ENCODE measurements at regions not wholly inside any gene's neighbourhood (a gene's known extent, or its start where the extent isn't known, plus 50 kb on each side); places are given as distances from the start of the nearest gene placed in this dataset.

GRCh38 chr2:39532933-39533332, 95.8 kb upstream of the MAP4K3 start:
- Histone ChIP-seq H3K27ac (ENCODE audit: low read depth, low read length) (no peak overlapping the region), H3K4me1 (ENCODE audit: control insufficient read depth in 1 of 2, insufficient read depth in 2 of 2, low read length in 2 of 2) (peaks cover 0 to 4% of the 10 kb centered on the region in 2 donors), H3K9ac (ENCODE audit: low read depth in 1 of 2, low read length in 2 of 2) (no peak overlapping the region), H3K9me3 (ENCODE audit: control insufficient read depth in 1 of 2, low read length in 2 of 2) (no peaks in the 10 kb centered on the region), H3K36me3 (ENCODE audit: control insufficient read depth in 1 of 2, insufficient read depth in 2 of 2, low read length in 2 of 2) (no peaks in the 10 kb centered on the region), H3K4me3 (ENCODE audit: low read depth in 1 of 2, low read length in 2 of 2) (no peak overlapping the region), H3K27me3 (ENCODE audit: control insufficient read depth in 1 of 2, insufficient read depth in 2 of 2, low read length in 2 of 2) (no peaks in the 10 kb centered on the region)

- Histone ChIP-seq H3K9ac (ENCODE audit: low read depth in 1 of 2, low read length in 2 of 2) (no peak overlapping the region), H3K27me3 (ENCODE audit: control insufficient read depth in 1 of 2, insufficient read depth in 2 of 2, low read length in 2 of 2) (no peaks in the 10 kb centered on the region), H3K4me3 (ENCODE audit: low read depth in 1 of 2, low read length in 2 of 2) (no peak overlapping the region), H3K9me3 (ENCODE audit: control insufficient read depth in 1 of 2, low read length in 2 of 2) (no peaks in the 10 kb centered on the region), H3K36me3 (ENCODE audit: control insufficient read depth in 1 of 2, insufficient read depth in 2 of 2, low read length in 2 of 2) (no peaks in the 10 kb centered on the region), H3K27ac (ENCODE audit: low read depth, low read length) (no peak overlapping the region), H3K4me1 (ENCODE audit: control insufficient read depth in 1 of 2, insufficient read depth in 2 of 2, low read length in 2 of 2) (peaks cover 0 to 4% of the 10 kb centered on the region in 2 donors)
Measured at GRCh38 chr2:39534095-39534711, 97.1 kb upstream of the MAP4K3 start.

- Histone ChIP-seq H3K4me3 (ENCODE audit: low read depth in 1 of 2, low read length in 2 of 2) (no peak overlapping the region), H3K27me3 (ENCODE audit: control insufficient read depth in 1 of 2, insufficient read depth in 2 of 2, low read length in 2 of 2) (no peaks in the 10 kb centered on the region), H3K36me3 (ENCODE audit: control insufficient read depth in 1 of 2, insufficient read depth in 2 of 2, low read length in 2 of 2) (no peaks in the 10 kb centered on the region)
Measured at GRCh38 chr2:39535636-39536185, 98.6 kb upstream of the MAP4K3 start.

DNA sequence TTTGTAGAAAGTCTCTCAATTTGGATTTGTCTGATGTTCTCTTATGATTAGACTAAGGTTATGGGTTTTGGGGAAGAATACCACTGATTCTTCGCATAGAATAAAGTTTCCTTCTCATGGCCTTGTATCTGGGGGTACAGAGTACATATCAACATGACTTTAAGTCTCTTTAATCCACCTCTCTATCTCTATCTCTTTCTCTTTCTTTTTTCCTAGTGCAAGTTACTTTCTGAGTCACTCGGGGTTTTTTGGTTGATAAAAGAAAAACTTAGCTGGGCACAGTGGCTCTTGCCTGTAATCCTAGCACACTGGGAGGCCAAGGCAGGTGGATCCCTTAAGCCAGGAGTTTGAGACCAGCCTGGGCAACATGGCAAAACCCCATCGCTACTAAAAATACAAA, 100.1 kb upstream of the MAP4K3 start:
- no peaks in the 10 kb centered on the region for H3K36me3 ChIP-seq (ENCODE audit: control insufficient read depth in 1 of 2, insufficient read depth in 2 of 2, low read length in 2 of 2)
- no peaks in the 10 kb centered on the region for H3K27me3 ChIP-seq (ENCODE audit: control insufficient read depth in 1 of 2, insufficient read depth in 2 of 2, low read length in 2 of 2)
- no peaks in the 10 kb centered on the region for H3K9me3 ChIP-seq (ENCODE audit: control insufficient read depth in 1 of 2, low read length in 2 of 2)
- H3K27ac ChIP-seq (ENCODE audit: low read depth, low read length) = no peak overlapping the region
- H3K4me3 ChIP-seq (ENCODE audit: low read depth in 1 of 2, low read length in 2 of 2) = no peak overlapping the region
- peaks cover 0 to 4% of the 10 kb centered on the region in 2 donors for H3K4me1 ChIP-seq (ENCODE audit: control insufficient read depth in 1 of 2, insufficient read depth in 2 of 2, low read length in 2 of 2)
- H3K9ac ChIP-seq (ENCODE audit: low read depth in 1 of 2, low read length in 2 of 2) = no peak overlapping the region

More at GRCh38 chr2:39535636-39536185, 98.6 kb upstream of the MAP4K3 start:
- Histone ChIP-seq H3K27ac (ENCODE audit: low read depth, low read length) (no peak overlapping the region), H3K9me3 (ENCODE audit: control insufficient read depth in 1 of 2, low read length in 2 of 2) (no peaks in the 10 kb centered on the region), H3K9ac (ENCODE audit: low read depth in 1 of 2, low read length in 2 of 2) (no peak overlapping the region), H3K4me1 (ENCODE audit: control insufficient read depth in 1 of 2, insufficient read depth in 2 of 2, low read length in 2 of 2) (peaks cover 0 to 4% of the 10 kb centered on the region in 2 donors)

DNA sequence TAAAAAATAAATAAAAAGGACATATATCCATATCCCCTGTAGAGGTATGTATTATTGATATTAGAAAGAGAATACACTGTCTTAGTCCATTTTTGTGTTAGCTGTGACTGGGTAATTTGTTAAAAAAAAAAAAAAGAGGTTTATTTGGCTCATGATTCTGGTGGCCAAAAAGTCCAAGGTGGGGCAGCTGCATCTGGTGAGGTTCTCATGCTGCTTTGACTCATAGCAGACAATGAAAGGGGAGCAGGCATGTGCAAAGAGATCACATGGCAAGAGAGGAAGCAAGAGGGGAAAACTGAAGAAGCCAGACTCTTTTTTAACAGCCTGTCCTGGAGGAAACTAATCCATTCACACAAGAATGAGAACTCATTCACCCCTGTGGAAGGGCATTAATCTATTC, 101.6 kb upstream of the MAP4K3 start:
- Histone ChIP-seq H3K36me3 (ENCODE audit: control insufficient read depth in 1 of 2, insufficient read depth in 2 of 2, low read length in 2 of 2) (no peaks in the 10 kb centered on the region), H3K27me3 (ENCODE audit: control insufficient read depth in 1 of 2, insufficient read depth in 2 of 2, low read length in 2 of 2) (no peaks in the 10 kb centered on the region), H3K4me1 (ENCODE audit: control insufficient read depth in 1 of 2, insufficient read depth in 2 of 2, low read length in 2 of 2) (peaks cover 0 to 4% of the 10 kb centered on the region in 2 donors), H3K9ac (ENCODE audit: low read depth in 1 of 2, low read length in 2 of 2) (no peak overlapping the region), H3K9me3 (ENCODE audit: control insufficient read depth in 1 of 2, low read length in 2 of 2) (no peaks in the 10 kb centered on the region), H3K4me3 (ENCODE audit: low read depth in 1 of 2, low read length in 2 of 2) (no peak overlapping the region), H3K27ac (ENCODE audit: low read depth, low read length) (no peak overlapping the region)

DNA sequence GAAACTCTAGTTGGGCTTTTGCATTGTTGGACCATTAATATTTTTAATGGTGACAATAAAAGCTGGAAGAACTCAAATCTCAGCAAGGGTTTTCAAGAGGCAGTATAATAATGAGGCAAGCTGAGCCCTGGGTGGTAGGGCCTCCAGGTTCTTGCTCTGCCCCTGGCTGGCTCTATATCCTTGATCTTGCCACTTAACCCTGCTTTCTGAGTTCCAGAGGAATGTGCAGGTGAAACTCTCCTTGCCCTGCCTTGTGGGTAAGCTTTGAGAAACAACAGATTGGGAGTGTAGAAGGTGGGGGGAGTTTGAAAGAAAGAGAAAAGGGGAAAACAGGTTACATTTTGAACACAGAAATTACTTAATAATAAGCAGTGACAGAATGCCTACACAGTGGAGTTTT, 103.3 kb upstream of the MAP4K3 start:
- H3K9me3 ChIP-seq (ENCODE audit: control insufficient read depth in 1 of 2, low read length in 2 of 2) = no peaks in the 10 kb centered on the region
- no peak overlapping the region for H3K4me3 ChIP-seq (ENCODE audit: low read depth in 1 of 2, low read length in 2 of 2)
- no peaks in the 10 kb centered on the region for H3K27me3 ChIP-seq (ENCODE audit: control insufficient read depth in 1 of 2, insufficient read depth in 2 of 2, low read length in 2 of 2)
- no peaks in the 10 kb centered on the region for H3K4me1 ChIP-seq (ENCODE audit: control insufficient read depth in 1 of 2, insufficient read depth in 2 of 2, low read length in 2 of 2)
- H3K9ac ChIP-seq (ENCODE audit: low read depth in 1 of 2, low read length in 2 of 2) = no peak overlapping the region
- H3K36me3 ChIP-seq (ENCODE audit: control insufficient read depth in 1 of 2, insufficient read depth in 2 of 2, low read length in 2 of 2) = no peaks in the 10 kb centered on the region
- no peak overlapping the region for H3K27ac ChIP-seq (ENCODE audit: low read depth, low read length)

DNA sequence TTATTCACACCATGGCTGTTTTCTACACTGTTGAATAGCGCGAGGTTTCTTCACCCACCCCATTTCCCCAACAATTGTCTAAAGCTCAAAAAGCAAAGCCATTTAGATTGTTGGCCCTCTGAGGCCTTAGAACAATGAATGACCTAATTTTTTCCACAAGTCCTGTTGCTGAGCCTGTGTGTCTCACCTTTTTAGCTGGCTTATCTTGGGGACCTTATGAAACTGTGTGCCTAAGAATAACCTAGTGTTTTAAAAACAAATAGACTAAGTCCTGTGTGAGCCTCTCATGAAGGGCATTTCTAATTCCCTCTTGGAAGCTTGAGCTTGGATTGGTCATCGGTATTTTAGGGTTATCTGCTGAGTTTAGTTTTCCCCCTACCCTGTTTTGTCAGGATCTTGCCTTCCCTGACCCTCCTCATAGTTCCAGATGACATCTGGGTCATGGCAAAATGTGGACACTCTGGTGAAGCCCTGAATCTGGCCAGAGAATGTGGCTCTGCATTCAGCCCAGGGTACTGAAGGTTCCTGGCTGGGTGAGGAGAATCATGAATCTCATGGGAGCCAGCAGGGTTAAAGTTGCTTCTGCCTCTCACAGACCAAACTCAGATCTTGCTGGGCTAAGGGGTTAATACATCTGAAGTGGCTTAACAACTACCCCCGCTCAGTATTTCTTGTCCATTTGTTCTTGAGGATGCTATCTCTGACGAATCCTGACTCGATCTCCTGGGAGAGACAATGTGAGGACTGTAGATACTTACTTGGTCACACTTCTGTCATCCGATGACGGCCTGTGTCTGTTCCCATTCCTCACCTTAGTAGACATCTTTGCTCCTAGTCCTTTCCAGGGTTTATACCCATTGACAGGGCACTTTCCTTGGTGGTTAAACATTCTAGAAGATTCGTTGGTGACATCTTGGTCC, 104.2 kb upstream of the MAP4K3 start:
- Histone ChIP-seq H3K27me3 (ENCODE audit: control insufficient read depth in 1 of 2, insufficient read depth in 2 of 2, low read length in 2 of 2) (no peaks in the 10 kb centered on the region), H3K4me3 (ENCODE audit: low read depth in 1 of 2, low read length in 2 of 2) (no peak overlapping the region), H3K9ac (ENCODE audit: low read depth in 1 of 2, low read length in 2 of 2) (no peak overlapping the region), H3K4me1 (ENCODE audit: control insufficient read depth in 1 of 2, insufficient read depth in 2 of 2, low read length in 2 of 2) (peaks cover 0 to 3% of the 10 kb centered on the region in 2 donors), H3K36me3 (ENCODE audit: control insufficient read depth in 1 of 2, insufficient read depth in 2 of 2, low read length in 2 of 2) (no peaks in the 10 kb centered on the region), H3K9me3 (ENCODE audit: control insufficient read depth in 1 of 2, low read length in 2 of 2) (no peaks in the 10 kb centered on the region), H3K27ac (ENCODE audit: low read depth, low read length) (no peak overlapping the region)

DNA sequence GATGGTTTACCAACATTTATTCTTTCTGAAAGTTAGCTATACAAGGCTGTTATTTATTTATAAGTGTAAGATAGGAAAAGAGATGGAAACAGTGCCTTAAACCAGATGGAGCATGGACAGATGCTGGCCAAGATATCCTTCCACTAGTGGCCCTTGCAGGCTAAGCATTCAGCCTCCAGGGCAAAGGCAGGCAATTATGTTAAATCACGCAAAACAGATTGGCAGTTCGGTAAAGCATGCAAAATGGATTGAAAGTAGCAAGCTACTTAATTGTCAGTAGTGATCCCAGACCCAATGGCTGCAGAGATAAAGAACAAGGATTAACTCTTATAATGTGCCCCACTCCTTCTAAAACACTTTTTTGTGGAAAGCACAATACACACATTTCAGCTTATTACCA, 105.4 kb upstream of the MAP4K3 start:
- no peak overlapping the region for H3K9ac ChIP-seq (ENCODE audit: low read depth in 1 of 2, low read length in 2 of 2)
- H3K36me3 ChIP-seq (ENCODE audit: control insufficient read depth in 1 of 2, insufficient read depth in 2 of 2, low read length in 2 of 2) = no peaks in the 10 kb centered on the region
- no peaks in the 10 kb centered on the region for H3K9me3 ChIP-seq (ENCODE audit: control insufficient read depth in 1 of 2, low read length in 2 of 2)
- peaks cover 0 to 6% of the 10 kb centered on the region in 2 donors for H3K4me1 ChIP-seq (ENCODE audit: control insufficient read depth in 1 of 2, insufficient read depth in 2 of 2, low read length in 2 of 2)
- no peak overlapping the region for H3K27ac ChIP-seq (ENCODE audit: low read depth, low read length)
- H3K4me3 ChIP-seq (ENCODE audit: low read depth in 1 of 2, low read length in 2 of 2) = no peak overlapping the region
- H3K27me3 ChIP-seq (ENCODE audit: control insufficient read depth in 1 of 2, insufficient read depth in 2 of 2, low read length in 2 of 2) = no peaks in the 10 kb centered on the region

- no peaks in the 10 kb centered on the region for H3K27me3 ChIP-seq (ENCODE audit: control insufficient read depth in 1 of 2, insufficient read depth in 2 of 2, low read length in 2 of 2)
- no peaks in the 10 kb centered on the region for H3K9me3 ChIP-seq (ENCODE audit: control insufficient read depth in 1 of 2, low read length in 2 of 2)
- H3K9ac ChIP-seq (ENCODE audit: low read depth in 1 of 2, low read length in 2 of 2) = no peak overlapping the region
- H3K27ac ChIP-seq (ENCODE audit: low read depth, low read length) = no peak overlapping the region
- H3K4me3 ChIP-seq (ENCODE audit: low read depth in 1 of 2, low read length in 2 of 2) = no peak overlapping the region
- peaks cover 14 to 22% of the 10 kb centered on the region in 2 donors for H3K4me1 ChIP-seq (ENCODE audit: control insufficient read depth in 1 of 2, insufficient read depth in 2 of 2, low read length in 2 of 2)
- H3K36me3 ChIP-seq (ENCODE audit: control insufficient read depth in 1 of 2, insufficient read depth in 2 of 2, low read length in 2 of 2) = no peaks in the 10 kb centered on the region
Measured at GRCh38 chr2:39545957-39546356, 108.9 kb upstream of the MAP4K3 start.

DNA sequence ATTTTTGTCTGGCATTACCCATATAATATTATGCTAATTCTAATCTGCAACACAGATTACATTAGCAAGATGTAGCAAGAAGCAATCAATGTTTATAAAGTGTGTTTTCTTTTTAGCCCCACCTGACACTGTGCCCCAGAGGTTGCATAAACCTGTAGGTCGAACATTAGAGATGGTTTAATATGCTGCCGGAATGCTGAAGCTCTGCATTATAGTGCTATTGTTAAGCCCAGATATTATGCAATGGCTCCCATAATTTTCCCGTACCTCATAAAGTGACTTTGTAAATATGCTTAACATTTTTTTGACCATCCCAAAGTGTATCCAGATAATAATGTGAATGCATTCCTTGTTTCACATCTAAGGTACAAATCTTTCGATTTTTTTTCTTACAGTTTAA, 109.3 kb upstream of the MAP4K3 start:
- no peak overlapping the region for H3K27ac ChIP-seq (ENCODE audit: low read depth, low read length)
- no peak overlapping the region for H3K9ac ChIP-seq (ENCODE audit: low read depth in 1 of 2, low read length in 2 of 2)
- H3K9me3 ChIP-seq (ENCODE audit: control insufficient read depth in 1 of 2, low read length in 2 of 2) = no peaks in the 10 kb centered on the region
- H3K4me3 ChIP-seq (ENCODE audit: low read depth in 1 of 2, low read length in 2 of 2) = no peak overlapping the region
- H3K4me1 ChIP-seq (ENCODE audit: control insufficient read depth in 1 of 2, insufficient read depth in 2 of 2, low read length in 2 of 2) = peaks cover 14 to 24% of the 10 kb centered on the region in 2 donors
- H3K36me3 ChIP-seq (ENCODE audit: control insufficient read depth in 1 of 2, insufficient read depth in 2 of 2, low read length in 2 of 2) = no peaks in the 10 kb centered on the region
- no peaks in the 10 kb centered on the region for H3K27me3 ChIP-seq (ENCODE audit: control insufficient read depth in 1 of 2, insufficient read depth in 2 of 2, low read length in 2 of 2)

All from duodenal mucosa (tissue), 2 donors.